KMS-11 (cell line): ENCODE measurements at regions not wholly inside any gene's neighbourhood (a gene's known extent, or its start where the extent isn't known, plus 50 kb on each side); places are given as distances from the start of the nearest gene placed in this dataset.

Experiments
- H2AFZ ChIP-seq: fragments of 200-600 bp; sonication (generic); 2 replicates; pipeline ENCODE4 v1.6.1; 2016; ENCODE audit warnings: antibody characterized with exemption, mixed run types, low read depth
- H3K27ac ChIP-seq: fragments of 200-600 bp; sonication (generic); 2 replicates; pipeline ENCODE4 v1.6.1; 2016; ENCODE audit warnings: mild to moderate bottlenecking, mixed run types
- H3K27me3 ChIP-seq: fragments of 200-600 bp; sonication (generic); 2 replicates; pipeline ENCODE4 v1.6.1; 2017; ENCODE audit warnings: mild to moderate bottlenecking, low read depth, mixed run types, moderate library complexity; ENCODE audit not compliant: insufficient read depth
- H3K36me3 ChIP-seq: fragments of 200-600 bp; sonication (generic); 2 replicates; pipeline ENCODE4 v1.6.1; 2017; ENCODE audit warnings: mild to moderate bottlenecking, mixed run types; ENCODE audit not compliant: insufficient read depth
- H3K4me1 ChIP-seq: fragments of 200-600 bp; sonication (generic); 2 replicates; pipeline ENCODE4 v1.6.1; 2016; ENCODE audit warnings: mild to moderate bottlenecking, low read depth, mixed run types; ENCODE audit not compliant: poor library complexity, severe bottlenecking
- H3K4me2 ChIP-seq: fragments of 200-600 bp; sonication (generic); 2 replicates; pipeline ENCODE4 v1.7.0; 2016; ENCODE audit warnings: mild to moderate bottlenecking, mixed run types
- H3K4me3 ChIP-seq: fragments of 200-600 bp; sonication (generic); IDR thresholded peaks from 2 replicates; pipeline ENCODE4 v1.6.1; 2017; ENCODE audit warnings: low read depth, low read length, mixed read lengths; ENCODE audit not compliant: insufficient read depth
- H3K79me2 ChIP-seq: fragments of 200-600 bp; sonication (generic); 2 replicates; pipeline ENCODE4 v1.6.1; 2016; ENCODE audit warnings: low read depth, mixed run types; ENCODE audit not compliant: insufficient read depth
- H3K9ac ChIP-seq: fragments of 200-600 bp; sonication (generic); 2 replicates; pipeline ENCODE4 v1.6.1; 2016; ENCODE audit warnings: mild to moderate bottlenecking, mixed run types
- H4K20me1 ChIP-seq: fragments of 200-600 bp; sonication (generic); 2 replicates; pipeline ENCODE4 v1.6.1; 2016; ENCODE audit warnings: mild to moderate bottlenecking, mixed run types; ENCODE audit not compliant: insufficient read depth
- CTCF ChIP-seq: fragments of 200-600 bp; sonication (generic); conservative IDR thresholded peaks from 2 replicates; pipeline ENCODE4 v1.6.1; 2017; ENCODE audit warnings: low read depth, mild to moderate bottlenecking, antibody characterized with exemption, low read length, moderate library complexity, mixed read lengths

GRCh38 chr21:16028142-16028541 lies 298.4 kb downstream of the USP25 start:
- TF ChIP-seq CTCF = no peak
- H3K79me2 ChIP-seq = no peaks in the 10 kb centered on the region
- no peaks in the 10 kb centered on the region for H3K27me3 ChIP-seq
- no peak overlapping the region for H3K27ac ChIP-seq
- H3K9ac ChIP-seq = no peak overlapping the region
- H4K20me1 ChIP-seq = no peaks in the 10 kb centered on the region
- H3K4me1 ChIP-seq = no peaks in the 10 kb centered on the region
- no peak overlapping the region for H3K4me3 ChIP-seq
- no peak overlapping the region for H3K4me2 ChIP-seq
- no peak overlapping the region for H2AFZ ChIP-seq
- H3K36me3 ChIP-seq = no peaks in the 10 kb centered on the region

GRCh38 chr21:16028941-16029464 lies 299.2 kb downstream of the USP25 start:
- Histone ChIP-seq H3K27me3 (no peaks in the 10 kb centered on the region), H3K9ac (no peak overlapping the region), H3K4me2 (no peak overlapping the region), H3K4me1 (no peaks in the 10 kb centered on the region), H3K27ac (no peak overlapping the region), H4K20me1 (no peaks in the 10 kb centered on the region), H3K4me3 (no peak overlapping the region), H2AFZ (no peak overlapping the region), H3K36me3 (no peaks in the 10 kb centered on the region), H3K79me2 (no peaks in the 10 kb centered on the region)
- no peak for TF ChIP-seq CTCF

- TF ChIP-seq CTCF = no peak
- no peak overlapping the region for H3K9ac ChIP-seq
- no peaks in the 10 kb centered on the region for H3K36me3 ChIP-seq
- H4K20me1 ChIP-seq = no peaks in the 10 kb centered on the region
- no peak overlapping the region for H3K4me2 ChIP-seq
- H2AFZ ChIP-seq = no peak overlapping the region
- H3K27me3 ChIP-seq = no peaks in the 10 kb centered on the region
- H3K4me1 ChIP-seq = no peaks in the 10 kb centered on the region
- H3K4me3 ChIP-seq = no peak overlapping the region
- no peak overlapping the region for H3K27ac ChIP-seq
- no peaks in the 10 kb centered on the region for H3K79me2 ChIP-seq
These were observed 303.4 kb downstream of the USP25 start for GRCh38 chr21:16033193-16033592.

- Histone ChIP-seq H3K36me3 (no peaks in the 10 kb centered on the region), H3K9ac (no peak overlapping the region), H3K27me3 (no peaks in the 10 kb centered on the region), H3K79me2 (no peaks in the 10 kb centered on the region), H3K4me3 (no peak overlapping the region), H4K20me1 (no peaks in the 10 kb centered on the region), H3K4me1 (no peaks in the 10 kb centered on the region), H3K27ac (no peak overlapping the region), H3K4me2 (no peak overlapping the region), H2AFZ (no peak overlapping the region)
- no peak for TF ChIP-seq CTCF
These were observed 304.8 kb downstream of the USP25 start for GRCh38 chr21:16034446-16035190.
